Lower leg skin (tissue), 4 donors: ENCODE measurements at regions not wholly inside any gene's neighbourhood (a gene's known extent, or its start where the extent isn't known, plus 50 kb on each side); places are given as distances from the start of the nearest gene placed in this dataset.

Source experiments
- DNase-seq, 2 donors: peaks; one replicate each; pipeline ENCODE4 v3.0.0-alpha.2; 2019; ENCODE audit warnings: low spot score in 2 of 2
- H3K4me3 ChIP-seq: fragments of 200-600 bp; sonication (generic); 2 replicates; pipeline ENCODE4 v1.5.1; 2017; ENCODE audit warnings: mild to moderate bottlenecking, low read depth; ENCODE audit not compliant: poor library complexity, severe bottlenecking
- POLR2A ChIP-seq, 2 donors: fragments of 450-650 bp; IDR thresholded peaks; one replicate each; pipeline ENCODE4 v1.6.1; 2016 to 2017; ENCODE audit warnings: antibody characterized with exemption in 2 of 2, mild to moderate bottlenecking in 1 of 2, moderate library complexity in 1 of 2
- WGBS, 2 donors: methylation state at CpG; one replicate each; pipeline ENCODE4 v1.1.5; 2018; 5-methylcytosine and 5-hydroxymethylcytosine counted together
- intact Hi-C: fragments of 100-400 bp; cut with DNase I; formaldehyde crosslinking; loops from one replicate; pipeline ENCODE4 v1.15.0; 2023; ENCODE audit warnings: low total_unique reads
- TF ChIP-seq, protein P1 (sequence below), 3 donors: fragments of 450-650 bp; IDR thresholded peaks; one replicate each; pipeline ENCODE4 v1.5.1; 2016; ENCODE audit warnings: antibody characterized with exemption in 3 of 3, mild to moderate bottlenecking in 3 of 3, moderate library complexity in 2 of 3

DNA sequence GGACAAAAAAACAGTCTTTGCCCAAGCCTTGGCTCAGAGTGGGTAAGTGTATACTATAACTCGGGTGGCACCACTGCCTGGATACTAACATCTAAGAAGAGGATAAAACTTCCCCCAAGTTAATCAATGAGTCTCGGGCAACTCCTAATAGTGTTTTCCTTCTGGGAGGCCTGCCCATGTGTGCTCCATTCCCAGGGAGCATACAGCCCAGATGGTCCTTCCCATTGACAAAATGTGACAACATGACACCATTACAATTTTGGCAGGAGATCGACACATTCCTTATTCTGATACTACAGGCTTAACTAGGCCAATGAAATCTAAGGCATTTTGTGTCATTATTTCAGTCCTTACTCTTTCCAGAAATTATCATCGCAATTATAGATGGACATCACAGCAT lies 52.7 kb upstream of the CRIM1 start:
- 73 to 76% methylated on average over 4 of the region's 4 CpGs for WGBS, 2 donors
- no peak for TF ChIP-seq POLR2A (IDR thresholded peaks at IDR 0.05)
- TF ChIP-seq, protein P1, sequence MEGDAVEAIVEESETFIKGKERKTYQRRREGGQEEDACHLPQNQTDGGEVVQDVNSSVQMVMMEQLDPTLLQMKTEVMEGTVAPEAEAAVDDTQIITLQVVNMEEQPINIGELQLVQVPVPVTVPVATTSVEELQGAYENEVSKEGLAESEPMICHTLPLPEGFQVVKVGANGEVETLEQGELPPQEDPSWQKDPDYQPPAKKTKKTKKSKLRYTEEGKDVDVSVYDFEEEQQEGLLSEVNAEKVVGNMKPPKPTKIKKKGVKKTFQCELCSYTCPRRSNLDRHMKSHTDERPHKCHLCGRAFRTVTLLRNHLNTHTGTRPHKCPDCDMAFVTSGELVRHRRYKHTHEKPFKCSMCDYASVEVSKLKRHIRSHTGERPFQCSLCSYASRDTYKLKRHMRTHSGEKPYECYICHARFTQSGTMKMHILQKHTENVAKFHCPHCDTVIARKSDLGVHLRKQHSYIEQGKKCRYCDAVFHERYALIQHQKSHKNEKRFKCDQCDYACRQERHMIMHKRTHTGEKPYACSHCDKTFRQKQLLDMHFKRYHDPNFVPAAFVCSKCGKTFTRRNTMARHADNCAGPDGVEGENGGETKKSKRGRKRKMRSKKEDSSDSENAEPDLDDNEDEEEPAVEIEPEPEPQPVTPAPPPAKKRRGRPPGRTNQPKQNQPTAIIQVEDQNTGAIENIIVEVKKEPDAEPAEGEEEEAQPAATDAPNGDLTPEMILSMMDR (IDR thresholded peaks at IDR 0.05), result no peak
- intact Hi-C loops, result no loop called here
- H3K4me3 ChIP-seq, result no peak overlapping the region
- no peak for DNase-seq

DNA sequence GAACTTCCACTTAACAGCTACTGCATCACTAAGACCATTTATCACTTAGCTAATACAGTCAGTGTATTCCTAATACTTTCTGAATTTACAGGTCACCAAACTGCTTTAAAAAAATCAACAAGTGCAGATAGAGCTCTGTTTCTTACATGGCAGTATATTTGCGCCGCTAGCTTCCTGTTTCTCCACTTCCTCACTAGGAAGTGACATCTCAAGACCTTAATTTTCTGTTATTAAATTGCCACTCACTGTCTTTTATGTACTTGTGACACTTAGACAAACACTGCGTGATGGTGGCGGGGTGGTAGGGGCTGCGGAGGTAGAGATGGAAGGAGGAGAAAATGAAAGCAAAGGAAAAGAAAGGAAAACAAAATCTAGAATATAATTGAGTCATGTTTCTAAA lies 53.7 kb upstream of the CRIM1 start:
- 82 to 90% methylated on average over 5 of the region's 5 CpGs for WGBS, 2 donors
- DNase-seq, result no peak
- intact Hi-C loops, result no loop called here
- H3K4me3 ChIP-seq, result no peak overlapping the region
- no peak for TF ChIP-seq POLR2A (IDR thresholded peaks at IDR 0.05)
- TF ChIP-seq, protein P1 (IDR thresholded peaks at IDR 0.05), result no peak

DNA sequence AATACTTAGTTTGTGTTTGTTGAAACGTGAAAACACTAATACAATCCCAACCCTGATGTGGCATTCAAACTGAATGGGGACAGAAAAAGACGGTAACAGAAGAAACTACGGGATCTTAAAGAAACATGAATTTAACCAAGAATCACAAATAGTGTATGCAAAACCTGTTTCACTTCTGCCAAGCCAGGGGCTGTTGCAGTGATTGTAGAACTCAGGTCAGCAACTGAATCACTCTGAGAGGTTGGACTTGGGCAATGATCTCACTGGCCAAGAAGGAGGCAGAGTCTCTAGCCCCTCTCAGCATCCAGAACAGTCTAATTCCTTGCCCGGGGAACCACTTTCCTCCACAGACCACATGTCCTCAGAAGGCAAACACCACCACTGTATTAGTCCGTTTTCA lies 54.9 kb upstream of the CRIM1 start:
- TF ChIP-seq, protein P1 (IDR thresholded peaks at IDR 0.05), result no peak
- no peak for TF ChIP-seq POLR2A (IDR thresholded peaks at IDR 0.05)
- no peak for DNase-seq
- WGBS, 2 donors, result 92 to 94% methylated on average over 5 of the region's 5 CpGs
- no peak overlapping the region for H3K4me3 ChIP-seq
- intact Hi-C loops, result no loop called here

DNA sequence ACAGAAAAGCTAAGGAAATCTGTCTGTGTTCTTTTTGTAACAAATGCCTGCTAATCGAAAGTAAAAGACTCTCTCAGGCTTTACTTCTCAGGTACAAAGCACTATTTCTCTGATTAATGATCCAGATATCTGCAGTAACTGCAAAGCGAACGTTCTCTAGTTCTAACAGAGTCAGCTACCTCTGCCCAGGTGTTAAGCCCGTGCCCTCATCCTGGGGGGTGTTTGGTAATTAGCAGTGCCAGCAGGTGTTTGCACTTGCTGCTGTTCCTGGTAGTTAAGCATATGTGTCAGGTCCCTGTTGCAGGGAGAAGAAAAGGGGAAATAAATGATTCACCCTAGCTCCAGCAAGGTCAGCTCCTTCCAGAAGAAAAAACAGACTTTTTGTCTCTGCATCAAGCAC lies 58.8 kb upstream of the CRIM1 start:
- WGBS, 2 donors, result 77 to 78% methylated on average over 4 of the region's 4 CpGs
- TF ChIP-seq, protein P1 (IDR thresholded peaks at IDR 0.05), result no peak
- no peak for TF ChIP-seq POLR2A (IDR thresholded peaks at IDR 0.05)
- intact Hi-C loops, result no loop called here
- DNase-seq, result no peak
- no peak overlapping the region for H3K4me3 ChIP-seq

DNA sequence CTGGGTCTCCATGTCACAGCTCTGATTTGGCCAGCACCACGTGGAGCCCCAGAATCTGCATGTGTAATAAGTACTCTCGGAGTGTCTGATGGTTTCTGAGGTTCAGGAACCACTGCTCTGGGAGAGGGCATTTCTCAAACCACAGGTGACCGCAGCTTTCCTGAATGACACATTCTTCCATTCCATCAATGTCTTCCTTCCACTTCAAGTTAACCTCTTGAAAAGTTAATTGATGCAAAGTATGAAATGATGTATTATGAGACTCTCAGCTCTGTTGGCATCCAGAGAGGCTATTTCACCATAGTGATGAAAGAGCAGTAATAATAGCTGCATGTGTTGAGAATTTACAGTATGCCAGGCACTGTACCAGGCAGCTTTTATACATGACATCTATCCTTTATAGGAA lies 61.3 kb upstream of the CRIM1 start:
- WGBS, 2 donors, result 81 to 85% methylated on average over 3 of the region's 3 CpGs
- intact Hi-C loops, result no loop called here
- no peak for DNase-seq
- TF ChIP-seq POLR2A (IDR thresholded peaks at IDR 0.05), result no peak
- TF ChIP-seq, protein P1 (IDR thresholded peaks at IDR 0.05), result no peak
- H3K4me3 ChIP-seq, result no peak overlapping the region

DNA sequence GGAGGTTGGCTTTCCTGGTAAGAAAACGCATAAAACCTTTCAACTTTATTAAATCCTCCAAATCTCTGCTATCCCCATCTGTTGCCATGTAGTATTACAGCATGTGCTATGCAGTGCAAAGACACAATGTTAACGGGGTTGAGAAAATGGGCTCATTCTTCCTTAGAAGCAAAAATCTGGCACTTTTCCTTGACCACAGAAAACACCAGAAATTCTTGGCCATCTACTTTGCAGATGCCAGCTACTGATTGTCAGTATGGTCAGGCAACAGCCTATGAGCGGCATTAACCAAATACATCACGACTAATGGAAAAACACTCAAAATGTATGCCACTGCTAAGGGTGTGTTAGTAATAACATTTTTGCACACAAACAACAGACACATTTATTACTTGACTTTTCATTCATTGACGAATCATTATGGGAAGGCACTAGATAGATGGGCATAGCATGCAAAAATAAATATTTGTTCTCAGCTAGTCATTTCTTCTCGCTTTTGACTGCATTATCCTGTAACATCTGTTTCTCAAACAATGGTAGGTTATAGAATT lies 65.2 kb upstream of the CRIM1 start:
- H3K4me3 ChIP-seq, result no peak overlapping the region
- WGBS, 2 donors, result 59 to 61% methylated on average over 6 of the region's 6 CpGs
- no peak for TF ChIP-seq POLR2A (IDR thresholded peaks at IDR 0.05)
- TF ChIP-seq, protein P1 (IDR thresholded peaks at IDR 0.05), result no peak
- no peak for DNase-seq
- intact Hi-C loops, result no loop called here
